GM04503 (cell line): ENCODE measurements at regions not wholly inside any gene's neighbourhood (a gene's known extent, or its start where the extent isn't known, plus 50 kb on each side); places are given as distances from the start of the nearest gene placed in this dataset.

Experiments used
- DNase-seq: peaks from one replicate; pipeline ENCODE4 v3.0.0-alpha.2; 2012; ENCODE audit warnings: low read depth

- no peak for DNase-seq
These were observed 435.6 kb downstream of the GPM6A start for GRCh38 chr4:175376287-175376977.

GRCh38 chr4:175377203-175377602, 434.9 kb downstream of the GPM6A start:
- DNase-seq = no peak

- no peak for DNase-seq
These were observed 433.7 kb downstream of the GPM6A start for GRCh38 chr4:175378372-175378771.

DNA sequence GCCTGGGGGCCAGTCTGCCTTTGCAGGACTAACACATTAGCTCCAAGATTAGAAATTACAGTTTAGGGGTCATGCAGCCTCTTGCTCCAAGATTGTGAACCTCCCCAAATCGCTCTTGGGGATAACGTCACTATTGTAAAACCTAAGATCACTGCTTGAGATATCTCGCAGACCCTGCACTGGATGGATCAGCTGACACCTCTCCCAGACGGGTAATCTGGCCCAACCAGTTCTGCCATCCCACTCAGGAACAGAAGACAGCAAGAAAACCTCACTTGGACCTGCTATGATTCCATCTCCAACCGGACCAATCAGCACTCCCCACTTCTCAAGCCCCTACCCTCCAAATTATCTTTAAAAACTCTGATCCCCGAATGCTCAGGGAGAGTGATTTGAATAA, 431.2 kb downstream of the GPM6A start:
- DNase-seq = no peak

GRCh38 chr4:175385797-175386196, 426.3 kb downstream of the GPM6A start:
- no peak for DNase-seq

GRCh38 chr4:175386776-175387507, 425.1 kb downstream of the GPM6A start:
- DNase-seq = no peak

- DNase-seq = no peak
These were observed 417.9 kb downstream of the GPM6A start for GRCh38 chr4:175394208-175394607.

DNA sequence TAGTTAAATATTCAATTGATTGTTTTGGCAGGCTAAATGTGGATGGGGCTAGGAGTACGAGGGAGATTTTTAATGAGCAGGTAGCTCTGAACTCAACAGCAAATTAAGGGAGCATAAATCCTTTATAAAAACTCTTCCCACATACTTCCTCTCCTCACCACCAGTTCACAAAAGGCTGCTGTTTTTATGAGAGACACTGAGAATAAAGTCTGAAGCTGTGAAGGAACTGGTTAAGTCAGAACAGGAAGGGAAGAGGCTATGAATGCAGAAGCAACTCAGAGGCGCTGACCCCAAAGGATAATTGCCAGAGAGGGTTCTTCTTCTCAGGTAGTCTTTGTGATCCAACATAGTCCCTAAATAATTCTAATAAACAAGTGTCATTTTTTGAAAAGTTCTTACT, 406.1 kb downstream of the GPM6A start:
- no peak for DNase-seq

DNA sequence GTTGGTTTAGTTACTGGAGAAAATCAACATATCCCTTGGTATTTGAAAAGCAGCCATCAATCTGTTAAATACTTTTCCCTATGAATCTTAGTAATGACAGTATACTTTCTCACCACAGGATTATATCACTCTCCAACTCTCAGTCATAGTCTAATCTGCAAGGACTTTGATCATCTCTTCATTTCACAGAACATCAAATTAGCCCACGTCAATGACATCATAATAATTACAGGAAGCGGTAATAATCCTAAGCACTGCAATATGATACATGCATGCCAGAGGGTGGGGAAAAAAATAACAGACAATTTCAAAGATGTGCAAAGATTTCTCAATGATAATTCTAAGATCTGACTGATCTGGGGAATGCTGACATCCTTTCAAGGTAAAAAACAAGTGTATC, 404.1 kb downstream of the GPM6A start:
- DNase-seq = no peak

- no peak for DNase-seq
These were observed 400.8 kb downstream of the GPM6A start for GRCh38 chr4:175411251-175411650.

DNA sequence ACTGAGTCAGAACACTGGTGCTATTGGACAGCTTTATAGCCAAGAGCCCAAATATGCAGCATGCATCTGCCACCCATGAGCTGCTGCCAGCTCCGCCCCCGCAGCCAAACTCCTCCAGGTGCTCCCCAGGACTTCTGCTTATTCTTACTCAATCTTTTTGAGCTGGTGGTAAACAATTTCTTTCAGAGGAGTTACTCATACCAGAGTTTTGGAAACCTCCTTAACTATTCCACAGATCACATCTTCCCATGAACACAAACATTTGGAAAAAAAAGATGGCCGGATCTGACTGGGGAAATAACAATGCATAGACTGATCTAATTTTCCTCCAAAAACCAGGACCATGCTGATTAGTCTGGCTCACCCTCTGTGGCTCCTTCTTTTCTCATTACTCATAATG, 399.9 kb downstream of the GPM6A start:
- DNase-seq = no peak

GRCh38 chr4:175412746-175413145, 399.3 kb downstream of the GPM6A start:
- peak; percentile 52 for DNase-seq

DNA sequence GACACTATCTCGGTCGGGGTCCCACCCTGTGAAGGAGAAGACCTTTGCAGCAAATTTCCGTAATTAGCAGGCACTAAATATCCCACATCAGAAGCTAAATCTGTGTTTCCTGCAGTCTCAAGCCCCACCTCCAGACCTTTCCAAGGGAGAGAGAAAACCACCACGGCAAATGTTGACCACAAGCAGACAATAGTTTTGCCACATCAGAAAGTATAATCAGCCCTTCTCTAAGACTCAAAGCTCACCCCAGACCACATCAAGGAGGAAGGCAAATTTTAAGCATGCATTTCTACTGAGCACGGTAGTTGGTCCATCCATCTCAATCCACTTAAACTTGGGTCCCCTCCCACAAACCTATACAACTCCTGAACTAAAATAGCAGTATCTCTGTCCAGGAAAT, 398.5 kb downstream of the GPM6A start:
- DNase-seq = no peak

DNA sequence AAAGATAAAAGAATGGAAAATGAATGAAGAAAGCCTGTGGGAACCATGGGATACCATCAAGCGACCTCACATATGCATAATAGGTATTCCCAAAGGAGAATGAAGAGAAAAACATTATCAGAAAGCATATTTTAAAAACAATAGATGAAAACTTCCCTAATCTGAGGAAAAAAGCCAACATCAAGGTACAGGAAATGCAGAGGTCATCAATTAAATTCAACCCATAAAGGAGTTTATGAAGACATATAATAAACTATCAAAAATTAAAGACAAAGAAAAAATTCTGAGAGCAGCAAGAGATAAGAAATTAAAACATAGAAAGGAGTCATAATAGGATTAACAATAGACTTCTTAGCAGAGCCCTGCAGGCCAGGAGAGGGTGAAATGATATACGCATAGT, 397.5 kb downstream of the GPM6A start:
- DNase-seq = no peak

- no peak for DNase-seq
These were observed 393.5 kb downstream of the GPM6A start for GRCh38 chr4:175418516-175418915.

DNA sequence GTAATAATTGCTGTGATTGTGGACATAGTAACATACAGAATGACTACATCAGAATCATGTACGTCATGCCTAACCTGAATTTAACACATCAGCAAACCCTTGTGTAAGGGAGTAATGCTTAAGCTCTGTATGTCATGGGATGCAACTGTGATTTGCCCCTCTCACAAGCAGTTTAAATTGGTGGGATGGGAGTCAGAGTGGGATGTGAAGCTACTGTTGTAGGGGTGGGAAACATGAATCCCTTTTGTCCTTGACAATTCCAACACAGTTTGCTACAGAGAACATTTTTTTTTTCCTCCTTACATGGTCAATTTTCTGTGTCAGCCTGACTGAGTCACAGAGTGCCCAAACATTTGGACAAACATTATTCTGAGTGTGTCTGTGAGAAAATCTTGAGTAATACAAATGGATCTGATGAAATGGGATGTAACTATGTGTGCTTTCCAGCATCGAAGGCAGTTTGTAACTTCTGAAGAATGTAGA, 392.8 kb downstream of the GPM6A start:
- peak; percentile 91 for DNase-seq

GRCh38 chr4:175421506-175421905, 390.6 kb downstream of the GPM6A start:
- DNase-seq = no peak

DNA sequence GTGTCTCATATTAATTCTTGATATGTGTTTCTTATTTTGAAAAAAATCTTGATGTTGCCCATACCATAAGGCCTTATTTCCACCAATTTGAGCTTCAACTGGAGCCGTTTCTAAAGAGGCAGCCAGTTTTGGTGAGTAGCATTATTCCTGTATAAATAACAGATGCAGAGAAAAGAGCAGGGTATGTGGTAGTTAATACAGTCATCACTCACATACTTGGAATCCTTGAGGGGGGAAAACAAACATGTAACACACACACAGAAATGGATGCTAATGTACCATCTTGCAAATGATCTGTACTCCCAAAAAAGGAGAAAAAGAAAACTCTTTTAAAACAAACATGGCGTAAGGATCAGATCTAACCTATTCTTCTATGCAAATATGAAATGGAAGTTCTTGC, 389.7 kb downstream of the GPM6A start:
- DNase-seq = no peak

DNA sequence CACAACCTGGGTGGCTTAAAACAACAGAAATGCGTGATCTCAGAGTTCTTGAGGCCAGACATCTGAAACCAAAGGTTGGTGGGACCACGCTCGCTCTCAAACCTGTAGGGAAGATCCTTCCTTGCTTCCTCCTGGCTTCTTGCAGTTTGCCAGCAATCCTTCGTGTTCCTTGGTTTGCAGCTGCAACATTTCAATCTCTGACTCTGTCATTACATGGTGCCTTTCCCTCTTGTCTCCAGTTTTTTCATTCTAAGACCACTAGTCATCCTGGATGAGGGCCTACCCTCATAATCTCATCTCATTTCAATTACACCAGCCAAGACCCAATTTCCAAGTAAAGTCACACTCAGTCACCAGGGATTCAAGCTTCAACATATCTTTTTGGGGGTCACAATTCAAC, 388.0 kb downstream of the GPM6A start:
- DNase-seq = no peak

DNA sequence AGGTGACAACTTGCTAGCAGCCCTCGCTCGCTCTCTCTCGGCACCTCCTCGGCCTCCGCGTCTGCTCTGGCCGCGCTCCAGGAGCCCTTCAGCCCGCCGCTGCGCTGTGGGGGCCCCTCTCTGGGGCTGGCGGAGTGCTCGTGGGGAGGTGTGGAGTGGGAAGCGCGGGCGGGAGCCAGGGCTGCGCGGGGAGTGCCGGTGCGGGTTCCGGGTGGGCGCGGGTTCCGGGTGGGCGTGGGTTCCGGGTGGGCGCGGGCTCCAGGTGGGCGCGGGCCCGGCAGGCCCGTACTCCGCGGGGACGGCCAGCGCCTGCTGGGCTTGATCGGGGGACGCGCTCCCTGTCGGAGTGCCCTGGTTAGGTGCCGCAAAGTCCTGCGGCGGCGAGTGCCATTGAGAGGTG, 384.3 kb downstream of the GPM6A start:
- DNase-seq = no peak

DNA sequence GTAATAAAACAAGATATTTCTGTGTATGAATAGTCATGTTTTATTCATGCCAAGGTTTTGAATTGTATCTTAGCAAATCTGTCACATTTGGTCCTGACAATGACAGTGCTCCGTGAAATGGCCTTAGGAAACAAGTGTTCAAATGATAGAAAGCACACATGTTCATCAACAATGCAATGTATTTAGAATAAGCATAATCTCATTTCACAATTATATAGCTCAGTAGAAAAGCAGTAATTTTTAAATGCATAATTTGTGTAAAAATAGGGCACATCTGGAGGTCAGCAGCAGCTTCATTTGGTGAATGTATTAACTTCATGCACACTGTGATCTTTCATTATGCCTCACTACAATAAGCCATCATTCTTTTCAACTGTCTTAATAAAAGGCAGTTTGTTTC, 380.4 kb downstream of the GPM6A start:
- no peak for DNase-seq

DNA sequence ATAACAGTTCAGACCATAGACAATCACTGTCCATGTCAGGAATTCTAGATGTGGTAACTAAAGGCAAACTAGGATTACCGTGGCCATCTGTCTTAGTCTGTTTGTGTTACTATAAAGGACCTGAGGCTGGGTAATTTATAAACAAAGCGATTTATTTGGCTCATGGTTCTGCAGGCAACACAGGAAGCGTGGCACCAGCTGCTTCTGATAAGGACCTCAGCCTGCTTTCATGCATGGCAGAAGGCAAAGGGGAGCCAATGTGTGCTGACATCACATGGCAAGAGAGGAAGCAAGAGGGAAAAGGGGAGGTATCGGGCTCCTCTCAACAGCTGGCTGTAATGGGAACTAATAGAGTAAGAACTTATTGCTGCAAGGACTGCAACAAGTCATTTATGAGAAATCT, 376.7 kb downstream of the GPM6A start:
- DNase-seq = no peak

GRCh38 chr4:175436196-175436595, 375.9 kb downstream of the GPM6A start:
- no peak for DNase-seq

- DNase-seq = no peak
These were observed 371.3 kb downstream of the GPM6A start for GRCh38 chr4:175440786-175441185.
